NCI-H146 (cell line): ENCODE measurements at regions not wholly inside any gene's neighbourhood (a gene's known extent, or its start where the extent isn't known, plus 50 kb on each side); places are given as distances from the start of the nearest gene placed in this dataset.

Source experiments
- DNase-seq: peaks from one replicate; lab custom pipeline; 2025; lab: John Stamatoyannopoulos, UW

DNA sequence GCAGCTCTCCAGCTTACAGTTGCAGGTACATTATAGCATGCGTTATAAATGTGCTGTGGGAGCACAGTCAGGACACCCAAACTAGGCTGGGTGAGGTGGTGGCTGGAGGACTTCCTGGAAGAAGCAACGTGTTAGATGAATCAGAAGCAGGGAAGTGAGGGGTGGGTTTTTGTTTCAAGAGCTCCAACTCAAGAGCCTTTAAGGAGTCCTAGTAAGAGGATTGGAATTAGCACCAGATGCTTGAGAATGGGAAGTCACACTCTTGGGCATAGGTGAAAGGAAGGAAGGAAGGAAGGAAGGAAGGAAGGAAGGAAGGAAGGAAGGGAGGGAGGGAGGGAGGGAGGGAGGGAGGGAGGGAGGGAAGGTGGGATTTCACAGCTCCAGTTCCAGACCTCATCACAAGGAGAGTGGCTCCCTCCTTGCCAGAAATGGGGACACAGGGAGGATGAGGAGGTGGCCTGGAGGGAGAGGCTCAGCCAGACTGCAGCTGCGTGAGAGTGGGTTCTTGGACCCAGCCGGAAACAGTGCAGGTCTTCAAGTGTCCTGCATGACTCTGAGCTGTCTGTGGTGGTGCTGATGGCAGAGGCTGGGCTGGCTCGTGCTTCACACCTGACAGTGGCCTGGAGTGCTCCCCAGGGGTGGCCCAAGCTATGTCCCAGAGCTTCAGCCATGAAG is 115.7 kb upstream of the GSC start:
- no peak for DNase-seq

DNA sequence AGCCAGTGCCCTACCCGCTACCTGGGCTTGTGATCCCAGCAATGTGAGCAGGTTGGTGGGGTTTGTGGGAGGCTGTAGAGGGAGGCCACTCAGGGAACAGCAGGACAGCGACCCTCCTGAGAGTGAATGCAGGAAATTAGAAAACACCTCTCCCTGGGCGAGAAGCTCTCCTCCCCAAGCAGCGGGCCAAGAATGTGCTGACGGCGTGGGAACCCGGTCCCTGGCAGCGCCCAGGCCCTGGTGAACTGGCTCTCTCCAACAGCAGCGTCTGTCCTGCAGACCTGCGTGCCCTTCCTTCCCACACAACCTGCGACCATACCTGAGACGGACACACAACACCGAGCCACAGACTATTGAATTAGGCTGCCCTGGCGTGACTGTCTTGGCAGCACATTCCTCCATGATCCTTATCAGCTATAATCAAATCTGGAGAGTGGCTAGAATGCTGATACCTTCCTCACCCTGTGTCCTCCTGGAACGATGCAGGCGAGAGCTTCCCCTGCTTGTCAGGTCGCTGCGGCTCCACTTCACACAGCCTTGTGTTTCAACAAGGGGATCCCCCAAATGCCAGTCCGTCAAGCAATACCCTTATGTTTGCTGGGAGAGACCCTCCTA is 114.8 kb upstream of the GSC start:
- DNase-seq = no peak

DNA sequence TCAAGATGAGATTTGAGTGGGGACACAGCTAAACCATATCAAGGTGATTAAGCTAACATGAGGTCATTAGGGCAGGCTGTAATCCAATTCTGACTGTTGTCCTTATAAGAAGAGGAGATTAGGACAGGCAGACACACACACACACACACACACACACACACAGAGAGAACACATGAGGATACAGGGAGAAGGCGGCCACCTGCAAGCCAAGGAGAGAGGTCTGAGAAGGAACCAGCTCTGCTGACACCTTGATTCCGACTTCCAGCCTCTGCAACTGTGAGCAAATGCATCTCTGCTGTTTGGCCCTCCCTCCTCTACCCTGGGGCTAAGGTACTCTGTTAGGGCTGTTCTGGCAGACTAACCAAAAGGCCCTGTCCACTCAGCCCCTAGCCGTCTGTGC is 112.5 kb upstream of the GSC start:
- DNase-seq = no peak

DNA sequence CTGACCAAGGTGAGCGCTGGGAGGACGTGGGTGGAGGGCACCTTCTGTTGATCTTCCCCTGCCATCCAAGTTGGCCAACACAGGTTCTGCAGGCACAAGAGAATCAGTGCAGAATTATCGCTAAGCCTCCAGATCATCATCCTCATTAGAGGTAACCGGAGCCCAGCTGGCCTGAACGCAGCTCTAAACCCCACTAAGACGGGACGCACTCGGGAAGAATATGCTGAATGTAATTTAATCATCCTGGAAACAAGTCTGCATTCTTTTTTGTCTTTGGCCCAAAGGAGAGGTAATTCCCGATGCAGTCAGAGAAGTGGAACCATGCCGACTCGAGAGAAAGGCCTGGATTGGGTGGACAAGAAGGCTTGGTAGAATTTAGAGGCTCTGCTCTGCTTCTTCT is 111.0 kb upstream of the GSC start:
- no peak for DNase-seq

DNA sequence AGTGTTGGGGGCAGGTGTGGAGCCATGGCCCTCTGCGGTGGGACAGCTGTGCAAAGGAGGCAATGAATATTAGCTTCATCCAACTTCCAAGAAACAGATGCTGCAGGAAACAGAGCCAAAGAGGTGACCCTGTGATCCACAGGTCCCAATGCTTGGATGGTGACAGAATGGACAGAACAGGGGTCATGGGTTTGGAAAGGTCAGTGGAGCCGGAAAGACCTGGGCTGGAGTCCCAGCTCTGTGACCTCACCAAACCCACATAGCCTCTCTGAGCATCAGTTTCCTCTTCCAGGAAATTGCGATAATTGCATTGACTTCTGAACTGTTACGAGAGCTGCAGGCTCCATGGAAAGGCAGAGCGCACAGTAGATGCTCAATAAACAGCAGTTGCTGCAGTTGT is 110.2 kb upstream of the GSC start:
- no peak for DNase-seq

DNA sequence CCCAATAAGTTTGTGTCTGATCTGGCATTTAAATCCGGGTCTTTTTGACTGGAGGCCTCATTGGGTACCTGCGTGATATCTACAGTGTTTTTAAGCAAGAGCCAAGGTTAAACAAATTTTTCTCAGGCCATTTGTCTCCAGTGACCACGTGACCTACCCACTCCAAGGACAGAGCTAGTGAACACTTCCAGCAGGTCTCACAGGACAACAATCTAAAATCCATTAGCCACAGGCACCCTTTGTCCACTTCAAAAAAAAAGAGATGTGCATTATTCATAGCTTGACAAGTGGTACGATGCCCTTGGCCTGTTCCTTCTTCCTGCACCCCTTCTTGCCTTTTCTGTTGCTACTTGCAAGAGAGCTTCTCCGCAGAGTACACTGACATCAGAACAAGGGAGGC is 109.6 kb upstream of the GSC start:
- no peak for DNase-seq

DNA sequence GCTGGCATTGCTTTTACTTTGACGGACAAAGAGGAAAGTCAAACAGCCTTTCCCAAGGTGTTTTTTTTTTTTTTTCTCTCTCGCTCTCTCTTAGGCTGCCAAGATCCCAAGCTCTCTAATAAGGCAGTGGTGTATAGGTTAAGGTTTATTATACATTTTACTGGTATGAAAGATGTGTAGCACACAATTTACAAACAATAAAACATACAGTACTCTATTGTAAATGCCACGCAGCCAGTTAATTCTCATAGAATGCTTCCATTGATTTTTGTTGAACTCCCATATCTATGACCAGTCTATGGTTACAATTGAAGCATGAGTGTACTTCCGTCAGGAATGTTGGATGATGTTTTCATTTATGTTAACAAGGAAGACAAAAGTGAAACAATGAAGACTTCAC is 106.4 kb upstream of the GSC start:
- no peak for DNase-seq

DNA sequence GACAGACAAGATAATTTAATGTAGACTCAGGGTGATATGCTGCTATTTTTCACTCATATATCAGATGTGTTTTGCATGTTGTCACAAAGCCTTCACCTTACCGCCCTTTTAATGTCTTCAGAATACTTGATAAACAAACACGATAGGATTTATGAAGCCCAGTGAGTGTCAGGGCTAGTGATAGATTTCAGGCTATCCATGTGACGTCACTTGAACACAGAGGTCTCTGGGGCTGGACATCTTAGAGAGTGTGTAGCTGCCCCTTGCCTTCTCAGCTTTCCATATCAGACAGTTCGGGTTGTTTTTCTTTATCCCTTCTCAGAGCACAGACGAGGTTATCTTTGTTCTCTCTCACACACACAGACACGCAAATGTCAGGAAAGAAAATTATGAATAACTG is 105.3 kb upstream of the GSC start:
- no peak for DNase-seq

DNA sequence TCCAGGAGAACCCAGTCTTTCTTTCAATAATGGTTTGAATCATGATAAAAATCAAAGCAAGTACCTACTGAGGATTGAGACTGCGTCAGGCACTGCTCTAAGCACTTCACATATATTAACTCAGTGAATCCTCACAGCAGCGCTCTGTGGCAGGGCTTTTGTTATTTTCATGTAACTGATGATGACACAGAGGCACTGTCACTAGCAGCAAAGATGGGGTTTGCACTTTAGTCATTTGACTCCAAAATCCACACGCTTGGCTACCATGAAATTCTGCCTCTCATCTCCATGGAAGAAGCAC is 98.8 kb upstream of the GSC start:
- no peak for DNase-seq

DNA sequence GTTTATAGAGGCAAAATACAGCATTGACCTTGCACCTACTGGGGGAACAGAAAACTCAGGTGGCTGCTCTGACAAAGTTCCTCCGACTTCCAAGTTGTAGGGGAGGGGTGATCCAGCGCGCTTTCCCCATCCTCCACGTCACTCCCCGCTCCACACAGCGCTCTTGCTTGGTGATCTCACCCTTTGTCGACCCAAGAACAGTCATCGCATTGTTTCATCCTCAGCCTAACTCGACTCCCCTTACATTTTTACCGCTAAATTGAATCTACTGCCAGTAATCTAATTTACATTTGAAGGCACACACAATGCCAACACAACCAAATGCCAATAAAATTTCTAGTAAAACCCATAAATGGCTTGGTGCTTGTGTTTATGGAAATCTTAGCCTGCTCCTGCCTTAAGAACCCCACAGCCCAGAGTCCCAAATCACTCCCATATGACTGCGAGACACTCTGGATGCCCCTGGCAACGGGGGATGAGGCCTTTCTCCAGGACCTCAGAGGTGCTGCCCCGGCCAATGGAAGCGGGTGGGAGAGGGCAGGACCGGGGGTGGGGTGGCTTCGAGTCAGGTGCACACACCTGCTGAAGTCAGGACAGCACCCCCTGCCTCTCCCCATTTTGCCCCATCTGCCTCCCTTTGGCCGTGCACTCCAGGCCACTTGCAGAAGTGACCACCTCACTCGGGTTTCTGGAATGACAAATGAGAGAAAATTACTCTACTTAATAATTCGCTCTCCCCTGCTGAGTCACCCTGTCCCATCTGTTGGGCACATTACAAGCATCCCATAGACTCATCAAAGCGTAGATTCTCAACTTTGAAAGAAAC is 98.2 kb upstream of the GSC start:
- no peak for DNase-seq

DNA sequence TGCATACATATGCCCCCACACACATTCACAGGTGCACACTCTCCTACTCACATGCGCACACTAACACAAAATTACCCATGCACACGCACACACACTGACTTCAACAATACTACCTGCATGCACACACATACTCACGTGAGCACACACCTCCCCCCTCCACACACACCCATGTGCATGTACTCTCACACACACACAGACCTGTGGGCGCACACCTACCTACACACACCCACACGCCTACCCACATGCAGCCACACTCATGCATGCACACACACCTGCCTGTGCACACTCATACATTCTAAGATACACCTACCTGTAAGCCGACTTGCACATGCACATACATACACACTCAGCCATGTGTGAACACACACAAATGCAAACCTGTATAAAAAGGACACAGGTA is 97.3 kb upstream of the GSC start:
- DNase-seq = no peak

DNA sequence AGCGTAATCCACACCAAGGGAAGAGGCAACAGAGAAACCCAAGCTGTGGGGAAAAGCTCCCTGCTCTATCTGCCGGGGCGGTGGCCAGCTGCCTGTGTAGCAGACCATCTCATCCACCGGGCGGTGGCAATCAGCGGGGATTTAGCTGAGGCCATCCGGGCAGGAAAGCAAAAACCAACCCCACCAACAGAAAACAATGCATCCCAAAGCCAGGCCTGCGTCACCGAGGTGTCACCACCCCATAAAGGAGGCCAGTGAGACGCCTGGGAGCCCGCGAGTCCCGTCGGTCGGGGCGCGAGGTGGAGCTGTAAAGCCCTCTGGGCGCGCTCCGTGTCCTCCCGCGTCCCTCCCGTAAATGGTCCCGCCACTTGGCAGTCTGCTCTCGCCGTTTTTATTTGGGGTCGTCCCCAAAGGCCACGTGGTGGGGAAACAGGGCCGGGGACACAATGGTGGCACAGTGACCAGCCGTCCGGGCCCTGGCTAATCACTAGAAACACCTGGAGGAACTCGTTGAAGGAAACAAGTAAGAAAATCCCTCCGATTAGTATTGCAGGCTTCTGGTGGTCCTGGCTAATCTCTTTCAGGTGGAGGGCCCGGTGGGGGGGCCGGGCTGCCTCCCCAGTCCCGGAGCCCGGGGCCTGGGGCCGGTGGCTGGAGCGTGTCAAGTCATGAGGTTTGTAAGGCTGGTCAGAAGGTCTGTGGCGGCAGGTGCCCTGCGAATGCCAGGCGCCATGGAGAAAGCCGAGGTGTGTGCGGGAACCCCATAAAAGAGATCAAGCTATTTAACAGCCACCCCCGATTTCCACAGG is 94.7 kb upstream of the GSC start:
- DNase-seq = no peak

DNA sequence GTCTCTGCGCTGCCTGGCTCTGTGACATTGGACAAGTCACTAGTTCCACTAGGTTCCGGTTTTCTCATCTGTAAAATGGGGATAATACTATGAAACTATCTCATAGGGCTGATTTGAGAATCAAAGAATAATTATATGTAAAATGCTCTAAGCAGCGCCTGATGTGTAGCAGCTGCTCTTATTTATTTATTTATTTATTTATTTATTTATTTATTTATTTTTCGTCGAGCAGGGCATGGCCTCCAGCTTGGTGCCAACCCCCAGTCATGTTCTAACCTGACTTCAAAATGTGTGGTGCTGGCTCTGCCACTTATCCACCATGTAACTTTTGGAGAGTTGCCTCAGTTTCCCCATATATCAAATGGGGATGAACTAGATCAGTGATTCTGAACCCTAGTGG is 93.5 kb upstream of the GSC start:
- no peak for DNase-seq

DNA sequence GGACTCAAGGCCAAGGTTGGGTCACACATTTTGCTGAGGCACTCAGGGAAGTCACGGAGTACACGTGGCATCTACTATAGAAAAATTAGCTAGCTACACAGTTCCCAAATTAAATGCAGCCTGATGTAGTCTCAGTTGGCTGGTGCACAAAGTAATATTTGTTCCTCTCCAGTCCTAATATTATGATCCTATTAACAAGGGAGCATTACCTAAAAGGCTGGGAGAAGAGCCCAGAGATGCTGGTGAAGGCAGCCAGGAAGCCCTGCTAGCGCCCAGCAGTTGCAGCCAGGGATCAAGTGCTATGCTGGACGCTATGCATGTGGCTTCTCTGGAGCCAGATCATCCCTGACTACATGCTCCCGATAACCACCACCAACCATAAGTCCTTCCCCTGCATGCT is 88.0 kb upstream of the GSC start:
- no peak for DNase-seq

DNA sequence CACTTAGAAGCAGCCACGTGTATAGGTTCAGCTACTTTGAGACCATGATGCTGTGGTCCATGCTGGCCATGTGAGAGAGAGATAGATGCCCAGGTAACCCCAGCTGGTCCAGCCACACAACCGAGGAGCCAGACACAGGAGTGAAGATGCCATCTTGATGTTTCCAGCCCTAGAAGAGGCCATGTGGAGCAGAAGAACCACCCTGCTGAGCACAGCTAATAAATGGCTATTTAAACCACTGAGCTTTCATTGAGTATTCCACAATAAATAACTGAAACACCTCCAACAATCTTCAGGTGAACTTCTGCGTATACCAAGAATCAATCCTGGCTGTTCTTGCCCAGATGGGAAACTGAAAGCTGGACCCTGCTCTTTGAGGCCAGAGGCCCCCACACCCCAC is 84.0 kb upstream of the GSC start:
- DNase-seq = no peak

DNA sequence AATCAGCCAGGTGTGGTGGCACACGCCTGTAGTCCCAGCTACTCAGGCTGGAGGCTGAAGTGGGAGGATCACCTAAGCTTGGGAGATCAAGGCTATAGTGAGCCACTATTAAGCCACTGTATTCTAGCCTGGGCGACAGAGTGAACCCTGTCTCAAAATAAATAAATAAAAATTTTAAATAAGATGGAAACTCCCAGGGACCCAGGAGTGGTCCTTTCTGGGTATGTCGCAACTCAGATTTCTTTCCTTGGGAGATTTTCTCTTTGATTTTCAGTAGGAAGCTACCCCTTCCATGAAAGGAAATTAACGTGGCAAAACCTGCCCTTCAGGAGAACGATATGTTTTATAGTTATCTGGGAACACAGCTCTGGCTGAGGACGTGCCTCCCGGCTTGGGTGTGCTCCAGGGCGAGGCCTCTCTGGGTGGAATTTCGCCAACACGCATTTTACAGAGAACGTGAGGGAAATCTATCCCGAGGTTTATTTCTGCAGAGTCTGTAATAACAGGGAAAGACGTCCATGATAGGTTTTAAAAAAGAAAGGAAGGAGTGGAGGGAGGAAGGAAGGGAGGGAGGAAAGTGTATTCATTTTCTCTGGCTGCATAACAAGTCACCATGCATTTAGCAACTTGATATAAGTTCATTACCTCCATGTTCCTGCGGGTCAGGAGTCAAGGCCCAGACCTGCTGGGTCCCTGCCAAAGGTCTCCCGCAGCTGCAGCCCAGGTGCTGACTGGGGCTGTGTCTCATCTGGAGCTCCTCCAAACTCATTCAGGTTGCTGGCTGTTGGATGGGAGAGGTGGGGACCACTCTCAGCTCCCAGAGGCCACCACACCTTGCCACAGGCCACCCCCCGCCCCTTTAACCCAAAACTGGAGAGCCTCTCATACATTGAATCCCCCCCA is 80.6 kb upstream of the GSC start:
- DNase-seq = no peak

DNA sequence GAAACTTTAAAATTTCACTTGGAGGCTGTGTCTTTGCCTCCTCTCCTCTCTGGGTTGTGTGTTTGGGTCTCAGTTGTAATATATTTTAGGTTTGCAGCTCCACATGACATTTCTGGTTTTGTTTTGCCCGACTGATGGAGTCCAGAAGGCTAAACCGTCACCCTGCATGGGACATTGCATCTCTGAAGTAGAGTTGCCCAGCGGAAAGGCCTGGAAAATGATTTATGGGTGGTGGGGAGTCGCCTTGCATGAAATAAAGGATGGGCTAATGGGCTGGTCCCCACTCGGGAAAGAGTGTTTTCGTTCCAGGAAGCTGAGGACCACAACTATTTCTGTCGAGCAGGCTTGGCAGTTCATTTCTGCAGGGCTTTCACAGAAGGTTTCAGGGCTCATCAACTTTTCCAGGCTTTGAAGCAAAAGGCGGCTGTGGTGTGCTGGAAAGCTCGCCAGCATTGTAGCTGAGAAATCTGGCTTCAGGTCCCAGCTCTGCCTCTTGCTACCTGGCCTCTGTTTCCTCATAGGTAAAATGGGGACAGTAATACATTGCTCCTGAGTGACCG is 74.8 kb upstream of the GSC start:
- no peak for DNase-seq

DNA sequence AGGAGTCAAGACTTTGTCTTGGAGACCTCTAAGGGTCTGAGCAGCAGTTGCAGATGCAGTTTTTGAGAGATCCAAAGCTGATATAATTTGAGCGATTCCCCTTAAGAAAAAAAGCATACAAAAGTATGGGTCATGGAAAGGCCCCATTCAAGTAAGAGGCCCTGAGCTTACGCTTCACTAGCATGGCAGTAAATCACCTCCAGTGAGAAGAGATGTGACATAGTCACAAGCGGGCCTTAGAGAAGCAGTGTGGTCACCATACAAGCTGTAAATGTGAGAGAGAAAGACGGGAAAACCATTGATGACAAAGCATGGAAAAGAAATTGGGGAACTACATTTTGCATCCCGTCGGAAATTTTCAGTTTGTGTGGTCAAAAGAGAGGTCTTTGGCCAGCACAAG is 70.6 kb upstream of the GSC start:
- no peak for DNase-seq

DNA sequence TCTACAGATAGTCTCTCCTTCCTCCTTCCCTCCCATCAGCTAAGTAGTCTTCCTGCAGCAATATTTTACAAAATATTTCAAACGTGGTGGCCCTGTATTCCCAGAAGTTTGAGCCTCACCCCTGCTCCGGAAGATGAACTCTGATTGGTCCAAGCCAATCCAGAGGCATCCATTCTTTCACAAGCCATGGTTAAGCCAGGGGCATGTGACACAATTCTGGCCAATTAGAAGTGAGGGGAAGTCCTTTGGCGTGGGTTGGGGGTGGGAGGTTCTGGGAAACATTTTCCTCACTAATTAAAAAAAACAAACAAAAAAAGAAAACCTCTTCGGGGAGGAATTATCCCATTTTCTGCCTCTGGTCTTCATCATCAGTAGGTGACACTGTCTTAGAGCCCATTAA is 69.4 kb upstream of the GSC start:
- DNase-seq = no peak

DNA sequence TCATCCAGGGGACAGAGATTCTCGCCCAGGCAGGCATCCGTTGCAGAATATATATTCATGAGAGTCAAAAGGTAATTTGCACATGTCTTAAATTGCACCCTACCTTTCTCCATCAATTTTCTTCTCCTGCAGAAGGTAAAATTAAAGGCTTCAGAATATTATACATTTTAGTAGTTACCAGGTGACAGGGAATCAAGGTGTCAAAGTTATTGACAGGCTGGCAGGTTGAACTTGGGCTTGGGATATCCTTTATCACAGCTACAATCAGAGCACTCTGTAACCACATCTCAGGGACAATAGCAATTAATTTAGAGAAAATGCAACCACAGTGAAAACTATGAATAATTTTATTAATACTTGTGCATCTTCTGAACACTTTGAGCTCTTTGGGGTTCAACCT is 66.9 kb upstream of the GSC start:
- no peak for DNase-seq

DNA sequence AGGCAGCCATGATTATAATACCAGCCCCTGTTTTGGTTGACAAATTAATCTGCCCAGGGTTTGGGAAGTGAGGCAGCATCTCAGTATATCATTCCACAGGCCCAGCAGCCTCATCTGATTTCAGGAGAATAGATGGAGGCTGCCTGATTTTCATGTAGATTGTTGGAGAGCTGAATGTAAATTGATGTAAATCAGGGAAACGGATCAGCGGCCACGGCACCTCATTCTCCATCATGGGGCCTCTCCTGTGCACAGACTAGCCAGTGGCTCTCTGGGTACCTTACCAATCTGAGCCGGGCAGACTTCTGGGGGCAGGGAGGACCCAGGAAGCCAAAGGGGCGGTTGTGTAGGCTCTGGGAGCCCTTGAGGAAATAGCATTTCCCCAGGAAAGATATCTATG is 63.7 kb upstream of the GSC start:
- no peak for DNase-seq

DNA sequence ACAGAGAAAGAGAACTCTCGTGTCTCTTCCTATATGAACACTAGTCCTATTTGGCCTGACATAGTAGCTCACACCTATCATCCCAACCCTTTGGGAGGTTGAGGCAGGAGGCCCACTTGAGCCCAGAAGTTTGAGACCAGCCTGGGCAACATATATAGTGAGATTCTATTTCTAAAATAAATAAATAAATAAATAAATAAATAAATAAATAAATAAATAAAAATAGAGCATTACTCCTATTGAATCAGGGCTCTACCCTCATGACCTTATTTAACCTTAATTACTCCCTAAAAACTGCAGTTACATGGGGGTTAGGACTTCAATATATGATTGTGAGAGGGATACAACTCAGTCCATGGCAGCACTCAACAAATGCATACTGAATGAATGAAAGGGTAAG is 61.2 kb upstream of the GSC start:
- DNase-seq = no peak
